GM12878 (cell line): ENCODE measurements at regions not wholly inside any gene's neighbourhood (a gene's known extent, or its start where the extent isn't known, plus 50 kb on each side); places are given as distances from the start of the nearest gene placed in this dataset.

Experiments used
- ASH2L ChIP-seq: fragments of 300-600, 200-600 bp; sonication (generic); IDR thresholded peaks from 2 replicates; pipeline ENCODE4 v1.6.1; 2017; ENCODE audit warnings: low read depth, mild to moderate bottlenecking, borderline replicate concordance
- CUX1 ChIP-seq: IDR thresholded peaks from 2 replicates; pipeline ENCODE4 v1.6.1; 2012; ENCODE audit warnings: improper control_type of control experiment, low read depth, low read length; ENCODE audit not compliant: insufficient replicate concordance
- EED ChIP-seq: sonication (generic); IDR thresholded peaks from 2 replicates; pipeline ENCODE4 v1.6.1; 2016; ENCODE audit warnings: antibody characterized with exemption, low read depth
- FOS ChIP-seq: IDR thresholded peaks from 3 replicates; pipeline ENCODE4 v1.6.1; 2011; ENCODE audit warnings: borderline replicate concordance; ENCODE audit not compliant: insufficient read length; ENCODE audit errors: extremely low read depth
- HDAC2 ChIP-seq: fragments of 200-600 bp; sonication (generic); IDR thresholded peaks from 2 replicates; pipeline ENCODE4 v1.6.1; 2017
- JUND ChIP-seq: IDR thresholded peaks from 2 replicates; pipeline ENCODE4 v1.6.1; 2012; ENCODE audit warnings: low read depth, mild to moderate bottlenecking, low read length, improper control_type of control experiment, moderate library complexity
- MTA3 ChIP-seq: IDR thresholded peaks from 2 replicates; pipeline ENCODE4 v1.6.1; 2012; ENCODE audit warnings: low read length, inconsistent platforms, borderline replicate concordance
- NR2F1 ChIP-seq: fragments of 450-650 bp; conservative IDR thresholded peaks from 2 replicates; pipeline ENCODE4 v1.6.1; 2017; ENCODE audit warnings: mild to moderate bottlenecking
- PAX5 ChIP-seq: IDR thresholded peaks from 2 replicates; pipeline ENCODE4 v1.6.1; 2011; ENCODE audit warnings: low read depth, low read length, borderline replicate concordance
- RBBP5 ChIP-seq: fragments of 200-600 bp; sonication (generic); conservative IDR thresholded peaks from 2 replicates; pipeline ENCODE4 v1.6.1; 2016
- SMAD1 ChIP-seq: fragments of 450-650 bp; IDR thresholded peaks from 2 replicates; pipeline ENCODE4 v1.6.1; 2018; ENCODE audit warnings: mild to moderate bottlenecking, low read depth; ENCODE audit not compliant: partially characterized antibody
- STAT1 ChIP-seq: fragments of 450-650 bp; conservative IDR thresholded peaks from 2 replicates; pipeline ENCODE4 v1.6.1; 2014; ENCODE audit warnings: antibody characterized with exemption, mild to moderate bottlenecking
- ZBTB4 ChIP-seq: fragments of 450-650 bp; formaldehyde crosslinking; IDR thresholded peaks from 2 replicates; pipeline ENCODE4 v1.4.0; 2022; ENCODE audit warnings: mild to moderate bottlenecking, moderate library complexity
- ZNF592 ChIP-seq: fragments of 450-650 bp; IDR thresholded peaks from 2 replicates; pipeline ENCODE4 v1.6.1; 2017; ENCODE audit warnings: mild to moderate bottlenecking, moderate library complexity

- TF ChIP-seq RBBP5, result no peak
- no peak for TF ChIP-seq PAX5
- TF ChIP-seq STAT1, result no peak
- no peak for TF ChIP-seq SMAD1
- TF ChIP-seq EED, result no peak
- no peak for TF ChIP-seq HDAC2
- no peak for TF ChIP-seq ASH2L
- TF ChIP-seq FOS, result no peak
- no peak for TF ChIP-seq ZBTB4 (CRISPR knock-in tag)
- no peak for TF ChIP-seq NR2F1
- no peak for TF ChIP-seq ZNF592
- TF ChIP-seq JUND, result no peak
- TF ChIP-seq MTA3, result no peak
- no peak for TF ChIP-seq CUX1
These were observed 83.6 kb downstream of the TMEM100 start (continued) for GRCh38 chr17:55639096-55639495.
